Keratinocyte (primary cell): ENCODE measurements at regions not wholly inside any gene's neighbourhood (a gene's known extent, or its start where the extent isn't known, plus 50 kb on each side); places are given as distances from the start of the nearest gene placed in this dataset.

Experiments used
- DNase-seq: peaks from one replicate; pipeline ENCODE4 v3.0.0-alpha.2; 2011; ENCODE audit warnings: low read depth, missing footprints, low spot score
- FAIRE-seq: peaks from 2 replicates; lab custom pipeline; 2011; peaks lifted over from hg19 to GRCh38; lab: Jason Lieb, UNC
- H2AFZ ChIP-seq: 2 replicates; pipeline ENCODE4 v1.6.0; 2012; ENCODE audit warnings: low read length, control low read depth, inconsistent platforms; ENCODE audit not compliant: control insufficient read depth
- H3K27ac ChIP-seq: 2 replicates; pipeline ENCODE4 v1.5.1; 2011; ENCODE audit warnings: low read length; ENCODE audit not compliant: control insufficient read depth, insufficient read depth
- H3K27me3 ChIP-seq: 3 replicates; pipeline ENCODE4 v1.6.0; 2011; ENCODE audit warnings: low read length; ENCODE audit not compliant: control insufficient read depth, insufficient read depth; ENCODE audit errors: extremely low read depth
- H3K36me3 ChIP-seq, 2 experiments: 2 replicates in 1 of 2; 3 replicates in 1 of 2; pipeline ENCODE4 v1.5.1; 2011; ENCODE audit warnings: low read length in 2 of 2, mild to moderate bottlenecking in 1 of 2; ENCODE audit not compliant: control insufficient read depth in 2 of 2, insufficient read depth in 2 of 2; ENCODE audit errors: extremely low read depth in 1 of 2
- H3K4me1 ChIP-seq: 3 replicates; pipeline ENCODE4 v1.5.1; 2011; ENCODE audit warnings: low read length; ENCODE audit not compliant: control insufficient read depth, insufficient read depth; ENCODE audit errors: extremely low read depth
- H3K4me2 ChIP-seq: 3 replicates; pipeline ENCODE4 v1.6.0; 2011; ENCODE audit warnings: low read depth, low read length; ENCODE audit not compliant: control insufficient read depth, insufficient read depth; ENCODE audit errors: extremely low read depth
- H3K4me3 ChIP-seq, 3 experiments: fragments of 200-600 bp in 1 of 3; sonication (generic) in 1 of 3; 2 replicates in 2 of 3; 3 replicates in 1 of 3; pipeline ENCODE4 v1.5.1; 2011 to 2016; ENCODE audit warnings: low read length in 3 of 3, mild to moderate bottlenecking in 3 of 3, control low read depth in 2 of 3, inconsistent platforms in 1 of 3, low read depth in 1 of 3, mixed read lengths in 1 of 3, mixed run types in 1 of 3, moderate library complexity in 1 of 3; ENCODE audit not compliant: control insufficient read depth in 2 of 3, insufficient read depth in 2 of 3; ENCODE audit errors: extremely low read depth in 1 of 3
- H3K79me2 ChIP-seq: 2 replicates; pipeline ENCODE4 v1.6.0; 2012; ENCODE audit warnings: low read length; ENCODE audit not compliant: control insufficient read depth, insufficient read depth
- H3K9ac ChIP-seq: 3 replicates; pipeline ENCODE4 v1.6.0; 2011; ENCODE audit warnings: low read length; ENCODE audit not compliant: control insufficient read depth, insufficient read depth; ENCODE audit errors: extremely low read depth
- H3K9me1 ChIP-seq: 3 replicates; pipeline ENCODE4 v1.6.0; 2011; ENCODE audit warnings: low read length; ENCODE audit not compliant: control insufficient read depth, insufficient read depth; ENCODE audit errors: extremely low read depth
- H3K9me3 ChIP-seq: 2 replicates; pipeline ENCODE4 v1.5.1; 2012; ENCODE audit warnings: low read depth, low read length; ENCODE audit not compliant: control insufficient read depth
- H4K20me1 ChIP-seq: 3 replicates; pipeline ENCODE4 v1.6.0; 2011; ENCODE audit warnings: low read length; ENCODE audit not compliant: control insufficient read depth, insufficient read depth; ENCODE audit errors: extremely low read depth
- EZH2 ChIP-seq: IDR thresholded peaks from one replicate; pipeline ENCODE4 v1.6.1; 2012; ENCODE audit warnings: inconsistent platforms, mild to moderate bottlenecking, low read length, moderate library complexity
- dilution Hi-C: fragments of 300-500 bp; cut with MboI; formaldehyde crosslinking; loops from one replicate; pipeline ENCODE4 v1.7.0; 2020; ENCODE audit warnings: low sequenced_read_pairs; ENCODE audit not compliant: extremely low pct_ligation_motif_present
- TF ChIP-seq, protein P1 (sequence below), 3 experiments: IDR thresholded peaks in 1 of 3; conservative IDR thresholded peaks in 1 of 3; optimal IDR thresholded peaks in 1 of 3; 2 replicates in 2 of 3; 3 replicates in 1 of 3; pipeline versions ENCODE3 to v1.5.1; 2011; ENCODE audit warnings: low read length in 3 of 3, mild to moderate bottlenecking in 3 of 3, moderate library complexity in 2 of 3, control low read depth in 1 of 3, inconsistent platforms in 1 of 3; ENCODE audit not compliant: insufficient read depth in 2 of 3; ENCODE audit errors: extremely low read depth in 1 of 3

DNA sequence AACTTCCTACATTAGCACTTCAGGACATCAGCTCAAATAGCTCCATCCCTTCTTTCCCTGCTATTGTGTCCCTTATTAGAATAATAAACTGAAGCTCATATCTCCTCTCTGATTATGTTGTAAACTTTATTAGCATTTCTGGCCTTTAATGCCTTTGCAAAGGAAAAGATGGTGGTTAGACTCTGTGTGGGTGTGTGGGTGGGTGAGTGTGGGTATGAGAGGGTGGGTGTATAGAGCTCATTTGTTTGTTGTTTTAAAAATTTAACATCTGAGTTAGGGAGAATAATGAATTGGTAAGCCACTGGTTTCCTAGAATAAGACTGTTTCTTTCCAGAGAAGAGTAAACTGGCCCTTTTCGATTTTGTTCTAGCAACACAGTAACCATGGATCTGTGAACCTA is 70.6 kb upstream of the L3MBTL3 start:
- no peaks in the 10 kb centered on the region for H3K79me2 ChIP-seq
- DNase-seq: no peak
- H3K9me1 ChIP-seq: no peaks in the 10 kb centered on the region
- TF ChIP-seq, protein P1, sequence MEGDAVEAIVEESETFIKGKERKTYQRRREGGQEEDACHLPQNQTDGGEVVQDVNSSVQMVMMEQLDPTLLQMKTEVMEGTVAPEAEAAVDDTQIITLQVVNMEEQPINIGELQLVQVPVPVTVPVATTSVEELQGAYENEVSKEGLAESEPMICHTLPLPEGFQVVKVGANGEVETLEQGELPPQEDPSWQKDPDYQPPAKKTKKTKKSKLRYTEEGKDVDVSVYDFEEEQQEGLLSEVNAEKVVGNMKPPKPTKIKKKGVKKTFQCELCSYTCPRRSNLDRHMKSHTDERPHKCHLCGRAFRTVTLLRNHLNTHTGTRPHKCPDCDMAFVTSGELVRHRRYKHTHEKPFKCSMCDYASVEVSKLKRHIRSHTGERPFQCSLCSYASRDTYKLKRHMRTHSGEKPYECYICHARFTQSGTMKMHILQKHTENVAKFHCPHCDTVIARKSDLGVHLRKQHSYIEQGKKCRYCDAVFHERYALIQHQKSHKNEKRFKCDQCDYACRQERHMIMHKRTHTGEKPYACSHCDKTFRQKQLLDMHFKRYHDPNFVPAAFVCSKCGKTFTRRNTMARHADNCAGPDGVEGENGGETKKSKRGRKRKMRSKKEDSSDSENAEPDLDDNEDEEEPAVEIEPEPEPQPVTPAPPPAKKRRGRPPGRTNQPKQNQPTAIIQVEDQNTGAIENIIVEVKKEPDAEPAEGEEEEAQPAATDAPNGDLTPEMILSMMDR (optimal IDR thresholded peaks at IDR 0.05 in 1 of 3, IDR thresholded peaks at IDR 0.05 in 1 of 3, conservative IDR thresholded peaks at IDR 0.05 in 1 of 3; ENCODE audit: extremely low read depth in 1 of 3, insufficient read depth in 2 of 3, low read length in 3 of 3): no peak
- no peak for TF ChIP-seq EZH2
- no peaks in the 10 kb centered on the region for H4K20me1 ChIP-seq
- no peak overlapping the region for H3K9ac ChIP-seq
- no peak overlapping the region for H3K27ac ChIP-seq
- no peaks in the 10 kb centered on the region for H3K4me1 ChIP-seq
- H3K4me2 ChIP-seq: no peak overlapping the region
- no peaks in the 10 kb centered on the region for H3K36me3 ChIP-seq
- dilution Hi-C loops: no loop called here
- H3K4me3 ChIP-seq: no peak overlapping the region
- H3K9me3 ChIP-seq: no peaks in the 10 kb centered on the region
- H3K27me3 ChIP-seq: no peaks in the 10 kb centered on the region
- FAIRE-seq: no peak
- no peak overlapping the region for H2AFZ ChIP-seq

DNA sequence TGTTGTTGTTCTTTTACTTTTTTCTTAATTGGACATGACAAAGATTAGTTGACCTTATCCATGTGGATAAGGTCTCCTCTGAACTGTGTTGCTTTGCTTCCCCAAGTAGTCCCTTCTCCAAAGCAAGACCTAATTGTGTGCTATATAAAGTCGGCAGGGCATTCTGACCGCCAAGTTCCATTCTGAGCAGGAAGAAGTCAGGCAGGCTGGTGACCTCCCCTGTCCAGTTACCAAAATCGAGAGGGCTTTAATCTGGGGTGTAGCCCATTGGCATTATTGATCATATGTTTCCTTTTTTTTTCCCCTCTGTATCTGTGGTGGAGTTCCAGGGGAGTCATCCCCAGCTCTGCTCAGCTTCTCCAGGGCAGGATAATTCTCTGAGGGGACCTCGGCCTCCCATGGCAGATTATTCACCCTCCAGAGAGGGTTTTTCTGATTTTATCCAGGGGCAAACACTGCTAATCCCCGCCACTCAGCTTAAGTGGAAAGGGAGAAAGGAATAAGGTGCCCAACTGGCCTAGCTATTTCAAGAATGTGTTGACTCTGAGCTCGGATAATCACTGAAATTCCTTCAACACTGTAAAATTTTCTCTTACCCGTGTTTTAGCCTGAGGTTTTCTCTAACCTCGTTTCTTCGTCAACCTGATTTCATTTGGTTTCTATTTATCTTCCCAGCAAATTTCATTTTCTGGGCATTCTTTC is 71.8 kb upstream of the L3MBTL3 start:
- Histone ChIP-seq H3K4me3 (no peak overlapping the region), H3K79me2 (no peaks in the 10 kb centered on the region), H3K9me1 (no peaks in the 10 kb centered on the region), H3K27ac (no peak overlapping the region), H3K4me2 (no peak overlapping the region), H2AFZ (no peak overlapping the region), H3K36me3 (no peaks in the 10 kb centered on the region), H3K9me3 (no peaks in the 10 kb centered on the region), H3K27me3 (no peaks in the 10 kb centered on the region), H4K20me1 (no peaks in the 10 kb centered on the region), H3K4me1 (no peaks in the 10 kb centered on the region), H3K9ac (no peak overlapping the region)
- TF ChIP-seq EZH2: no peak
- TF ChIP-seq, protein P1 (optimal IDR thresholded peaks at IDR 0.05 in 1 of 3, IDR thresholded peaks at IDR 0.05 in 1 of 3, conservative IDR thresholded peaks at IDR 0.05 in 1 of 3; ENCODE audit: extremely low read depth in 1 of 3, insufficient read depth in 2 of 3, low read length in 3 of 3): no peak
- DNase-seq (no peak), FAIRE-seq (no peak)
- dilution Hi-C loops: no loop called here
